ENCODE measurements at regions not wholly inside any gene's neighbourhood (a gene's known extent, or its start where the extent isn't known, plus 50 kb on each side); places are given as distances from the start of the nearest gene placed in this dataset.
"Not testable (repeated sequence)": the region's sequence is repeated elsewhere in the genome, so short reads cannot be mapped to it uniquely, and the experiment has no call there.

- intact Hi-C loops (cut with micrococcal nuclease) = not testable (repeated sequence)
Observed at GRCh38 chr4:86413426-86413825, 53.6 kb upstream of the MAPK10 start.

GRCh38 chr4:86414686-86415085 lies 54.8 kb upstream of the MAPK10 start:
- intact Hi-C loops (cut with micrococcal nuclease) = no loop called here

GRCh38 chr4:86416081-86416480 lies 56.2 kb upstream of the MAPK10 start:
- intact Hi-C loops (cut with micrococcal nuclease) = no loop called here

- intact Hi-C loops (cut with micrococcal nuclease) = no loop called here
Observed at GRCh38 chr4:86421461-86421860, 61.6 kb upstream of the MAPK10 start.

- intact Hi-C loops (cut with micrococcal nuclease) = no loop called here
Observed at GRCh38 chr4:86431543-86432116, 71.8 kb upstream of the MAPK10 start.

- intact Hi-C loops (cut with micrococcal nuclease) = no loop called here
Observed at GRCh38 chr4:86432559-86433134, 72.8 kb upstream of the MAPK10 start.

GRCh38 chr4:86439293-86439692 lies 79.4 kb upstream of the MAPK10 start:
- intact Hi-C loops (cut with micrococcal nuclease) = no loop called here

- intact Hi-C loops (cut with micrococcal nuclease) = no loop called here
Observed at GRCh38 chr4:86441175-86441936, 81.5 kb upstream of the MAPK10 start.

GRCh38 chr4:86442881-86443280 lies 83.0 kb upstream of the MAPK10 start:
- intact Hi-C loops (cut with micrococcal nuclease) = no loop called here

- intact Hi-C loops (cut with micrococcal nuclease) = no loop called here
Observed at GRCh38 chr4:86443495-86443894, 83.6 kb upstream of the MAPK10 start.

- intact Hi-C loops (cut with micrococcal nuclease) = no loop called here
Observed at GRCh38 chr4:86446996-86447395, 87.1 kb upstream of the MAPK10 start.

- intact Hi-C loops (cut with micrococcal nuclease) = no loop called here
Observed at GRCh38 chr4:86448871-86449270, 89.0 kb upstream of the MAPK10 start.

- intact Hi-C loops (cut with micrococcal nuclease) = no loop called here
Observed at GRCh38 chr4:86449746-86450588, 90.1 kb upstream of the MAPK10 start.

GRCh38 chr4:86450861-86451260 lies 91.0 kb upstream of the MAPK10 start:
- intact Hi-C loops (cut with micrococcal nuclease) = no loop called here

GRCh38 chr4:86451560-86452330 lies 91.9 kb upstream of the MAPK10 start:
- intact Hi-C loops (cut with micrococcal nuclease) = no loop called here

- intact Hi-C loops (cut with micrococcal nuclease) = no loop called here
Observed at GRCh38 chr4:86452422-86452891, 92.6 kb upstream of the MAPK10 start.

GRCh38 chr4:86452924-86453531 lies 93.2 kb upstream of the MAPK10 start:
- intact Hi-C loops (cut with micrococcal nuclease) = no loop called here

GRCh38 chr4:86453611-86454072 lies 93.8 kb upstream of the MAPK10 start:
- intact Hi-C loops (cut with micrococcal nuclease) = not testable (repeated sequence)

GRCh38 chr4:86461849-86462248 lies 102.0 kb upstream of the MAPK10 start:
- intact Hi-C loops (cut with micrococcal nuclease) = no loop called here

- intact Hi-C loops (cut with micrococcal nuclease) = no loop called here
Observed at GRCh38 chr4:86472377-86473019, 112.6 kb upstream of the MAPK10 start.
